HFFc6 (cell line): ENCODE measurements at regions not wholly inside any gene's neighbourhood (a gene's known extent, or its start where the extent isn't known, plus 50 kb on each side); places are given as distances from the start of the nearest gene placed in this dataset.

ENCODE experiments used
- DNase-seq: peaks from one replicate; pipeline ENCODE4 v3.0.0-alpha.2; 2018
- H3K27ac Mint-ChIP-seq: 2 replicates; pipeline ENCODE4 v1.8.0; 2020; ENCODE audit warnings: mild to moderate bottlenecking, mixed read lengths
- H3K27me3 Mint-ChIP-seq: 2 replicates; pipeline ENCODE4 v1.8.0; 2021; ENCODE audit warnings: mild to moderate bottlenecking, moderate library complexity, mixed read lengths; ENCODE audit not compliant: insufficient read depth
- H3K36me3 Mint-ChIP-seq: 2 replicates; pipeline ENCODE4 v1.8.0; 2021; ENCODE audit warnings: low read depth, mixed read lengths
- H3K4me1 Mint-ChIP-seq: 2 replicates; pipeline ENCODE4 v1.8.0; 2020; ENCODE audit warnings: low read depth, mixed read lengths
- H3K4me3 Mint-ChIP-seq: 2 replicates; pipeline ENCODE4 v1.8.0; 2020; ENCODE audit warnings: mild to moderate bottlenecking, moderate library complexity, mixed read lengths
- H3K9me3 Mint-ChIP-seq: 2 replicates; pipeline ENCODE4 v1.8.0; 2020; ENCODE audit warnings: mild to moderate bottlenecking, mixed read lengths
- CTCF ChIP-seq: fragments of 200-600 bp; sonication (generic); IDR thresholded peaks from 2 replicates; pipeline ENCODE4 v1.5.0; 2021; ENCODE audit warnings: antibody characterized with exemption, mild to moderate bottlenecking

DNA sequence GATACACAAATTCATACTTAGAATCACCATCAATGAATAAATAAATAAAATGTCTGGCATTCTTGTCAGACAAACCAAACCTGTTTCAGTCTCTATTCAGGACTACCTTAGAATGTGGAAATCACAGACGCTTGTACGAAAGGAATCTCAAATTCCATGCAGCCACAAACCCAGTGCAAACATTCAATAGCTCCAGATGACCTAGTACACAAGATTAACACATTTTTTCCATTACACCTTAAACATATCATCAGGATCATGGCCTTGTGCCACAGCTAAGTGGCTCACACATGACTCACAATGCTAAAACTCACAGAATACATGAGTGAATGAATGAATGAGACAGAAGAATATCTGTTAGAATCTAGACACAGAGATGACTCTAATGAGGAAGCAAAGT is 134.2 kb downstream of the PWWP3B start:
- TF ChIP-seq CTCF, result no peak
- DNase-seq, result no peak
- Mint-ChIP-seq H3K4me1 (no peaks in the 10 kb centered on the region), H3K9me3 (no peaks in the 10 kb centered on the region), H3K27ac (no peak overlapping the region), H3K27me3 (no peaks in the 10 kb centered on the region), H3K36me3 (no peaks in the 10 kb centered on the region), H3K4me3 (no peak overlapping the region)

GRCh38 chrX:106306391-106306947 is 138.4 kb downstream of the PWWP3B start:
- H3K36me3 Mint-ChIP-seq, result no peaks in the 10 kb centered on the region
- no peak for DNase-seq
- no peaks in the 10 kb centered on the region for H3K4me1 Mint-ChIP-seq
- no peaks in the 10 kb centered on the region for H3K9me3 Mint-ChIP-seq
- no peak for TF ChIP-seq CTCF
- H3K4me3 Mint-ChIP-seq, result no peak overlapping the region
- no peaks in the 10 kb centered on the region for H3K27me3 Mint-ChIP-seq
- no peak overlapping the region for H3K27ac Mint-ChIP-seq

DNA sequence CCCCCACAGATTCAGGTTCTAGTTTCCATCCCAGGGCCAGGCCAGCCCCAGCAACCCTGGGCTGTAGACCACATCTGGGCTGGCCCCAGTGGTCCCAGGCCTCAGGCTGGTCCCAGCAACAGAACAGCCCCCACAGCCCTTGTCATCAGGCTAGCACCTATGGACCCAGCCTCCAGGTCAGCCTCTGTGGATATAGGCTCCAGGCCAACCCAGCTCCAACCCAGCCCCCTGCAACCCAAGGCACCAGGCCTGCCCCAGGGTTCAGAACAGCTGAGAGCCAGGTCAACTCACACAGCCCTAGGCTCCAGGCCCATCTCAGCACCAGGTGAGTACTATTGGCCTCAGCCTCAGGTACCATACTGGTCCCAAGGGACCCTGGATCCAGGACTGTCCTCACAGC is 155.3 kb downstream of the PWWP3B start:
- Mint-ChIP-seq H3K4me3 (no peak overlapping the region), H3K4me1 (no peaks in the 10 kb centered on the region), H3K27ac (no peak overlapping the region), H3K9me3 (peaks cover 12% of the 10 kb centered on the region), H3K27me3 (no peaks in the 10 kb centered on the region), H3K36me3 (no peaks in the 10 kb centered on the region)
- no peak for TF ChIP-seq CTCF
- DNase-seq, result no peak

DNA sequence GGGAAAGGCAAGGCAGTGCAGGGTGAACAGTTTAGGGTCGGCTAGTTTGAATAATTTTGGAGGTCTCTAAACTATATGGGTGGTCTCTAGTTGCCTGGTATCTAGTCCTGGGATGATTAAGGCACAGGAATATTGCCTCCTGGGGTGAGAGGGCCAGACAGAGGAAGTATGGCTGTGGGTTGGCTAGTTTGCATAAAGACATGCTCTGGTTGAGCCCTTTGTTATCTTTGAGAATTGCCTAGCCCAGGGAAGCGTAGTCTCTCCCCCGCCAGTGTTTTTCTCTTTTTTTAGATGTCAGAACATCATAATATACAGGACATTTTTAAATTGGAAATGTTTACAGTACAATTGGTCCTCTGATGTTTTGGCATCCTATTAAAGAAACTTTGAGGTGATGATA is 163.5 kb downstream of the PWWP3B start:
- Mint-ChIP-seq H3K4me3 (no peak overlapping the region), H3K27ac (no peak overlapping the region), H3K4me1 (no peaks in the 10 kb centered on the region), H3K36me3 (no peaks in the 10 kb centered on the region), H3K9me3 (peaks cover 19% of the 10 kb centered on the region), H3K27me3 (no peaks in the 10 kb centered on the region)
- no peak for DNase-seq
- no peak for TF ChIP-seq CTCF

DNA sequence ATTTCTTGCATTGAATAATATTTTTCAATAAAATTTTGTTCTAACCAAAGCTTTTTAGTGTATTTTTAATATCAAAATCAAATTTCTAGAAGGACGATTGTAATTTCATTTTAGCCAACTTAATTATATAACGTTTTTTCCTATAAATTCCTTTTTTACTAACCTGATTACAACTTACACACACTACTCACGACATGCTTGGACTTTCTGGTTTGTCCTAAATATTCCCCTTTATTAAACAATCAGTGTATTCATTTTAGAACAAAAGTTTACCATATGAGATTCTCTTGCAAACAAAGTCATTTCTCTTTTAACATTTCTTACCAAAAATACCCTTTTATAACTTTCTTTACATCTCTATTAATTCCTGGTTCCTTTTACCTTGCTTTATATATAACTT is 173.7 kb downstream of the PWWP3B start:
- Mint-ChIP-seq H3K4me3 (no peak overlapping the region), H3K36me3 (no peaks in the 10 kb centered on the region), H3K4me1 (no peaks in the 10 kb centered on the region), H3K27ac (no peak overlapping the region), H3K27me3 (no peaks in the 10 kb centered on the region), H3K9me3 (peaks cover 9% of the 10 kb centered on the region)
- DNase-seq, result no peak
- TF ChIP-seq CTCF, result no peak

- H3K36me3 Mint-ChIP-seq, result no peaks in the 10 kb centered on the region
- no peak for TF ChIP-seq CTCF
- H3K27ac Mint-ChIP-seq, result no peak overlapping the region
- H3K4me1 Mint-ChIP-seq, result no peaks in the 10 kb centered on the region
- H3K27me3 Mint-ChIP-seq, result no peaks in the 10 kb centered on the region
- H3K4me3 Mint-ChIP-seq, result no peak overlapping the region
- no peak for DNase-seq
- H3K9me3 Mint-ChIP-seq, result no peaks in the 10 kb centered on the region; the same call in 1 of the 2 replicates
Observed at GRCh38 chrX:106356580-106356979, 188.5 kb downstream of the PWWP3B start.
